HEK293T (cell line): ENCODE measurements at regions not wholly inside any gene's neighbourhood (a gene's known extent, or its start where the extent isn't known, plus 50 kb on each side); places are given as distances from the start of the nearest gene placed in this dataset.

Experiments
- ARNT ChIP-seq: fragments of 450-650 bp; IDR thresholded peaks from 2 replicates; pipeline ENCODE4 v1.6.1; 2017; ENCODE audit warnings: mild to moderate bottlenecking
- BHLHE40 ChIP-seq: fragments of 450-650 bp; IDR thresholded peaks from 2 replicates; pipeline ENCODE4 v1.6.1; 2016; ENCODE audit warnings: mild to moderate bottlenecking, moderate library complexity, borderline replicate concordance
- ELF4 ChIP-seq: fragments of 450-650 bp; IDR thresholded peaks from 2 replicates; pipeline ENCODE4 v1.6.1; 2017; ENCODE audit warnings: antibody characterized with exemption
- FOXA1 ChIP-seq: fragments of 450-650 bp; IDR thresholded peaks from 2 replicates; pipeline ENCODE4 v1.6.1; 2016; ENCODE audit warnings: mild to moderate bottlenecking
- FOXK2 ChIP-seq: fragments of 450-650 bp; IDR thresholded peaks from 2 replicates; pipeline ENCODE4 v1.6.1; 2016; ENCODE audit warnings: mild to moderate bottlenecking
- FOXM1 ChIP-seq: fragments of 450-650 bp; IDR thresholded peaks from 2 replicates; pipeline ENCODE4 v1.6.1; 2017; ENCODE audit warnings: mild to moderate bottlenecking, borderline replicate concordance
- HDGF ChIP-seq: fragments of 450-650 bp; IDR thresholded peaks from 2 replicates; pipeline ENCODE4 v1.6.1; 2017; ENCODE audit warnings: antibody characterized with exemption, borderline replicate concordance
- L3MBTL2 ChIP-seq: fragments of 450-650 bp; conservative IDR thresholded peaks from 2 replicates; pipeline ENCODE4 v1.6.1; 2016; ENCODE audit warnings: mild to moderate bottlenecking
- PKNOX1 ChIP-seq: fragments of 450-650 bp; IDR thresholded peaks from 2 replicates; pipeline ENCODE4 v1.6.1; 2016
- SP1 ChIP-seq: fragments of 450-650 bp; IDR thresholded peaks from 2 replicates; pipeline ENCODE4 v1.6.1; 2017
- ZNF384 ChIP-seq: fragments of 450-650 bp; IDR thresholded peaks from 2 replicates; pipeline ENCODE4 v1.6.1; 2016

DNA sequence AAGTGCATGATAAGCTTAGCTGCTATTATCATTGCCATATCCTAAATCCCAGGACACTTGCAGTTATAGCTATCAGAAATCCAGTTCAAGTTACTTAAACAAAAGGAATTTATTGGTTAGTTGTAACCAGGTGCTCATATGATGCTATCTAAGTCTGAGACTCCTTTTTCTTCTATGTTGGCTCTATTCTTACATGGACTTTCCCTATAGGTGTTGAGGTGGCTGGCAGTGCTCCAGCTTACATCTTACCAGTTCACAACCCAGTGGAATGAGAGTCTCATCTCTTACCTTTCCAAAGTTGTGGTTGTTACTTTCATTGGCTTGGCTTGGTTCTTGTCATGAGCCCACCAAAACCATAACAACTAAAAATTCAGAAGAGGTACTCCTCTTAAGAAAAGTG is 94.6 kb downstream of the DACT1 start:
- TF ChIP-seq ELF4 (no peak), FOXA1 (no peak), PKNOX1 (no peak), FOXM1 (no peak), HDGF (no peak), SP1 (no peak), L3MBTL2 (no peak), FOXK2 (no peak), BHLHE40 (no peak), ARNT (no peak), ZNF384 (no peak)
